Erythroblast (primary cell): ENCODE measurements at regions not wholly inside any gene's neighbourhood (a gene's known extent, or its start where the extent isn't known, plus 50 kb on each side); places are given as distances from the start of the nearest gene placed in this dataset.
"Not testable (repeated sequence)": the region's sequence is repeated elsewhere in the genome, so short reads cannot be mapped to it uniquely, and the experiment has no call there.

Experiments
- DNase-seq, 2 experiments: peaks; one replicate each; lab custom pipeline; 2025; lab: John Stamatoyannopoulos, UW
- GATA1 ChIP-seq: IDR thresholded peaks from 2 replicates; pipeline ENCODE4 v1.6.1; 2011; ENCODE audit warnings: low read depth, mild to moderate bottlenecking, control low read depth, low read length, moderate library complexity
- POLR2A ChIP-seq: IDR thresholded peaks from 2 replicates; pipeline ENCODE4 v1.6.1; 2011; ENCODE audit warnings: mild to moderate bottlenecking, low read length

DNA sequence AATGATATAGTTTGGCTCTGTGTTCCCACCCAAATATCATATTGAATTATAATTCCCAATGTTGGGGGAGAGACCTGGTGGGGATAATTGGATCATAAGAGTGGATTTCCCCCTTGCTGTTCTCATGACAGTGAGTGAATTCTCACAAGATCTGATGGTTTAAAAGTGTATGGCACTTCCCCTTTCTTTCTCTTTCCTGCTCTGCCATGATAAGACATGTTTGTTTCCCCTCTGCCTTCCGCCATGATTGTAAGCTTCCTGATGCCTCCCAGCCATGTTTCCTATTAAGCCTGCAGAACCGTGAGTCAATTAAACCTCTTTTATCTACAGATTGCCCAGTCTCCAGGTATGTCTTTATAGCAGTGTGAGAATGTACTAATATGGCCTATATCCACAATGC, 126.7 kb upstream of the GMNC start:
- DNase-seq, result no peak

DNA sequence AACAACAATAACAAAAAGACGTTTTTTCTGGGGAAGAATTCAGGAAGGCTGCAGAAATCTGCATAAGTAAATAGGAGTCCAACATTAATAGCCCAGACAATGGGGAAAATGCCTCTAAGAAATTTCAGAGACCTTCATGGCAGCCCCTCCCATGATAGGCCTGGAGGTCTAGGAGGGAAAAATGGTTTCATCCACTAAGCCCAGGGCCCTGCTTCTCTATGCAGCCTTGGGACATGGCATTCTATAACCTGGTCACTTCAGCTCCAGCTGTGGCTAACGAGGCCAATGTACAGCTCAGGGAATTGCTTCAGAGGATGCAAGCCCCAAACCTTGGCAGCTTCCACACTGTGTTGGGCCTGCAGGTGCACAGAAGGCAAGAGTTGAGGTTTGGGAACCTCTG, 125.6 kb upstream of the GMNC start:
- TF ChIP-seq GATA1 (no peak), POLR2A (no peak)
- DNase-seq, result no peak

More for the DNA sequence above, 126.7 kb upstream of the GMNC start:
- TF ChIP-seq GATA1, result no peak
- no peak for TF ChIP-seq POLR2A

DNA sequence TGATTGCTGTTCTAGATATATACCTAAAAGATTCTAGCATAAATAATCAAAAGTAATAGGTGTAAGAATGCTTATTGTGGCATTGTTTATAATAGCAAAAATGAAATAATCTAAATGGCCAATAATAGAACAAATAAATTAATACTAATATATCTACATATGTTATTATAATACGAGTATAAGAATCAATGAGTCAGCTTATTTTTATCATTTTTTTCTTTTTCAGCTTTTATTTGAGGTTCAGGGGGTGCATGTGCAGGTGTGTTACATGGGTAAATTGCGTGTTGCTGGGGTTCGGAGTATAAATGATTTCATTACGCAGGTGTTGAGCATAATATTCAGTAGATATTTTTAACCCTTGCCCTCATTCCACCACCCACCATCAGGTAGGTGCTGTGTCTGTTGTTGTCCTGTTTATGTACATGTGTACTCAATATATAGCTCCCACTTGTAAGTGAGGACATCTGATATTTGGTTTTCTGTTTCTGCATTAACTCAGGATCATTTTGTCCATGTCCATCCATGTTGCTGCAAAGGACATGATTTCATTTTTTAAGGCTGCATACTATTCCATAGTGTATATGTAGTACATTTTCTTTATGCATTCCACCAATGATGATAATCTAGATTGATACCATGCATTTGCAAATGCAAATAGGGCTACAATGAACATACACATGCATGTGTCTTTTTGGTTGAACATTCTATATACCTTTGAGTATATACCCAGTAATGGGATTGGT, 122.2 kb upstream of the GMNC start:
- TF ChIP-seq POLR2A (no peak), GATA1 (no peak)
- DNase-seq, result no peak

DNA sequence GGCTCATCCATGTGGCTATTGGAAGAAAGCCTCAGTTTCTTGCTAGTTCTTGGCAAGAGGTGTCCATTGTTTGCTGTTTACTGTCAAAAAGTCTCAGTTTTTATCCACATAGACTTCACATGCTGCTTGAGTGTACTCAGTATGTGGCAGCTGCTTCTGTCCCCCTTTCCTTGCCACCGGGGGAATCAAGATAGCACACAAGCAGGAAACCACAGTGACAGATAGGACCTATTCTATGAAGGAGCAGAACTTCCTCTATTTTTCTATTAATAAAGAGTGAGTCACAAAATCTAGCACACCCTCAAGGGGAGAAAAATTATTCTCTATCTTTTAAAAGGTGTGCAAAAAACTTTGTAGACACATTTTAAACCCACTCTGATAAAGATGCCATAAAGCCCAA, 121.4 kb upstream of the GMNC start:
- DNase-seq, result peak; percentile 2 to 31
- TF ChIP-seq POLR2A, result no peak
- no peak for TF ChIP-seq GATA1

DNA sequence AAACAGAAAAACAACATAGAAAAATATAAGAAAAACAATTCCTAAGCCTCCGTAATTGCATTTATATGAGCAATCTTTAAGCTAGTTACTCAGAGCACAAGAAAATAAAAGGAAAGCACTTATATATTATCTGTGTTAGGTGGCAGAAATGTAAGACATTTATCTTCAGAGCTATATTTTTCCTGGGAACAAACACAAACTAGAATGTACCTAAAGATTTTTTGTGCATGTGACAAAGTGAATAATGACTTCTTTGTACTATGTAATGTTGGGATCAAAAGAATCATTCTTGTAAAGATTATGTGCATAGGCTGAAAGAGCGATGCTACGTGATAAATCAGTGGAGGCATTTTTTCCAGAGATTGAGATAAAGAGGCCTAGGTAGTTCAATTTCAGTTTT, 111.3 kb upstream of the GMNC start:
- TF ChIP-seq GATA1, result no peak
- no peak for TF ChIP-seq POLR2A
- no peak for DNase-seq

DNA sequence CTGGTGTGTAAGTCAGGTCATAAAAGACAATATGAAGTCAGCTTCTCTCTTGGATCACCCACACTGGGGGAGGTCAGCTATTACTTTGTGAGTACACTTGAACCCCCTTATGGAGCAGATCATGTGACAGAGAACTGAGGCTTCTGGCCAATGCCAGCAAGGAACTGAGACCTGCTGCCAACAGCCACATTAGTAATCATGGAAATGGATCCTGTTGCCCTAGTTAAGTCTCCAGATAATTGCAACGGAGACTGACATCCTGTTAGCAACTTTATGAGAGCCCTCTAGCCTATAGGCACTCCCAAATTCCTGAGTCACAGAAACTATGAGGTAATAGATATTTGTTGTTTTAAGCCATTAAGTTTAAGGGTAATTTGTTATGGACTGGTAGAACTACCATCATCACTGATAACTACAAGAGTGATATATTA, 110.4 kb upstream of the GMNC start:
- TF ChIP-seq POLR2A, result no peak
- no peak for TF ChIP-seq GATA1
- no peak for DNase-seq

DNA sequence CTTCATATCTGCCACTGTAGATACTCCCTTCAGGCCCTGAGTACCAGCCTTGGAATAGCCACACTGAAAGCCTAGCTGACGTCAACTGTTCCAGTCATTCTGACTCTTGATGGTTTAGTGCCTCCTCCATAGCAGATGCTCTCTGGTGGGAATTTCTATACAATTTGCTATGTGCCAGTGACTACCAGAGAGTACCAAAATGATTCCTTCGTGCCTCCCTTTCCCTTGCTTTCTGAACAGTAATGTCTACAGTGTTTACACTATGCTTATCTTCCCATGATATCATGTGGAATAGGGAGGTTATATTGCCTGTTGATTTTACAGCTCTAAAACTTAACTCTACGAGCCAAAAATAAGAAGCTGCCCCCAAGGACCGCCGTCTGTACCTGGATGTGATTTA, 109.7 kb upstream of the GMNC start:
- no peak for DNase-seq
- TF ChIP-seq POLR2A, result no peak
- TF ChIP-seq GATA1, result no peak

DNA sequence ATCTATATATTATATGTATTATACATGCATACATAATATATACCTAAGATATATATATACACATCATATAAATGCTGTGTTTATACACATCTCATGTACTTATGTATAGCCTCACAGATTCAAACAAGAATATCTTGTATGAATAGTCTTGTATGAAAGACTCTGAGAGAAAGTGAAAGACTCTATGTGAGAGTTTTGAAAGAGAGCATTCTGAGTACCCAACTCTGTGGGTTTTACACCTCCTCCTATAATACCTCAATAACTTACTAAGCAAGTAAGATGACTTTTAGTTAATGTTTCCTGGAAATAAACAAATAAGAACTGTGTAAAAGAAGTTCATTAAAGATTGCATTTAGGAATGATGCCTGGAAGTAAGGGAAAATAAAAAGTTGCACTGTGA, 108.1 kb upstream of the GMNC start:
- TF ChIP-seq GATA1, result no peak
- TF ChIP-seq POLR2A, result no peak
- DNase-seq, result no peak

DNA sequence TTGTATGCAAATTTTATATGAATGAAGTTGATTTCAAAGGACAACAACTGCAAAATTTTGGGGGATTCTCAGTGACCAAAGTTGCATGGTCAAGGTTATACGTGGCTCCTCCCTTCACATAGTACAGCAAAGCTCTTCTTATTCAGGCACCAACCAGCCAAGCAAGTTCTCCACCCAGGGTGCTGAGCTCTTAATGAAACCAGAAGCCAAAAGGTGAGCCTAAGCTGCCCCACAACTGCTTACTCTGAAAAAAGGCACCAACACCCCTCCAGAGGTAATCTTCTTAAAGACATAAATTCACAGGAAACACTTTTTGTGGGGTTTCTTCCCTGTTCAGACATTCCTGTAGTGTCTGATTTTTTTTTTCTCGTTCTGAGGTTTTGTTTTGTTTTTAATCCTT, 106.1 kb upstream of the GMNC start:
- no peak for DNase-seq
- TF ChIP-seq POLR2A (no peak), GATA1 (no peak)

DNA sequence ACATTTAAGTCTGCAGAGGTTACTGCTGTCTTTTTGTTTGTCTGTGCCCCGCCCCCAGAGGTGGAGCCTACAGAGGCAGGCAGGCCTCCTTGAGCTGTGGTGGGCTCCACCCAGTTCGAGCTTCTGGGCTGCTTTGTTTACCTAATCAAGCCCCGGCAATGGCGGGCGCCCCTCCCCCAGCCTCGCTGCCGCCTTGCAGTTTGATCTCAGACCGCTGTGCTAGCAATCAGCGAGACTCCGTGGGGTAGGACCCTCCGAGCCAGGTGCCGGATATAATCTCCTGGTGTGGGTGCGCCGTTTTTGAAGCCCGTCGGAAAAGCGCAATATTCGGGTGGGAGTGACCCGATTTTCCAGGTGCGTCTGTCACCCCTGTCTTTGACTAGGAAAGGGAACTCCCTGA, 102.4 kb upstream of the GMNC start:
- not testable (repeated sequence) for DNase-seq

DNA sequence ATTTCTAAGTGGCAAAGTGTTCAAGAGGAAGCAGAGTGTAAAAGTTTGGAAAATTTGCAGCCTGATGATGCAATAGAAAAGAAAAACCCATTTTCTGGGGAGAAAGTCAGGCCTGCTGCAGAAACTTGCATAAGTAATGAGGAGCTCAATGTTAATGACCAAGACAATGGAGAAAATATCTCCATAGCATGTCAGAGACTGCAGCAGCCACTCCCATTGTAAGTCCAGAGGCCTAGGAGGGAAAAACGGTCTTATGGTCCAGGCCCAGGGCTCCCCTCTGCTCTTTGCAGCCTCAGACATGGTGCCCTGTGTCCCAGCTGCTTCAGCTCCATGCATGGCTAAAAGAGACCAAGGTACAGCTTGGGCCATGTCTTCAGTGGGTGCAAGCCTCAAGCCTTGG, 96.6 kb upstream of the GMNC start:
- TF ChIP-seq GATA1, result no peak
- no peak for TF ChIP-seq POLR2A
- DNase-seq, result no peak

DNA sequence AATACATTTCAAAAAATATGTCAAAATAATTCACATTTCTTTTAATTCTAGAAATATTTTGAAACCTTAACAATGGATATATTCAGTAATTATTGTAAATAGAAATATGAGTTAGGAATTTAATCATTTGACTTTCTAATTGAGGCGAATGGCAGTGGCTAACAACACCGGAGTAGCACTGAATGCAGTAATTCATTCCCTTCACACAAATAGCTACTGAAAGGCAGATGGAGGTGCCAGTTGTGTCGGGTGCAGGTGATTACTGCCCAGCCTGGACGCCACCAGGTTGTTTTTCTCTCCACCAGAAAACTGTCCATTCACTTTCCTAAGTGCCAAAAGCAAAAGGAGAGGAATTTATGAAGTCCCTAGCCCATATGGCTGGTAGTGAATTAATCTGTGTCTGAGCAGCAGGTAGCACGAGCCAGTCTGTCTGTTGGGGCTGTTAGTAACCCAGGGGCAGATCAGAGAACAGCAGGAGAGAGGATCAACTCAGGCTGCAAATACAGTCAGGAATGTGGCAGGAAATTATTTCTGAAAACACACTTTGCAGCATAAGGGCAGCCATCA, 79.3 kb upstream of the GMNC start:
- no peak for DNase-seq
- TF ChIP-seq POLR2A (no peak), GATA1 (no peak)

DNA sequence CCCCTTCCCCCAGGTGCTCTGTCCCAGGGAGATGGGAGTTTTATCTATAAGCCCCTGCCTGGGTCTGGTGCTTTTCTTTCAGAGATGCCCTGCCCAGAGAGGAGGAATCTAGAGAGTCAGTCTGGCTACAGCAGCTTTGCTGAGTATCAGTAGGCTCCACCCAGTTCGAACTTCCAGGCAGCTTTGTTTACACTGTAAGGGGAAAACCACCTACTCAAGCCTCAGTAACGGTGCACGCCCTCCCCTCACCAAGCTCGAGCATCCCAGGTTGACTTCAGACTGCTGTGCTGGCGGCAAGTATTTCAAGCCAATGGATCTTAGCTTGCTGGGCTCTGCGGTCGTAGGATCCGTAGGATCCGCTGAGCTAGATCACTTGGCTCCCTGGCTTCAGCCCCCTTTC, 72.1 kb upstream of the GMNC start:
- DNase-seq, result not testable (repeated sequence)

DNA sequence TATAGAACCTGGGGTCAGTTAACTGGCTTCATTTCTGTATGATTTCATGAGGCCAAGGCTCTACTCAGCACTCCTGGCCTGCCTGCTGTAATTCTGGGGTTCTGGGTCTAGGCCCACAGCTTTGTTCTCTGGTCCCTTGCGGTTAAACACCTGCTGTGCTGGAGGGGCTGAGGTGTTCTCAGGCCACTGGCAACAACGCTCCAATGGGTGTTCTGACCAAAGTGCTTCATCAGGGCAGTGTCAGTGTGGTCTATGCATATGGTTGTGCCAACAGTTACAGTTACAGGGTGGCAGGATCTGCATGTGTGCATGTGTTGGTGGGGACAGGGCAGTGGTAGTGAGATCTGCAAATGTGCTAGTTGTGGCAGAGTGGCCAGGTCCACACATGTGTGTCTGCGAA, 64.1 kb upstream of the GMNC start:
- no peak for TF ChIP-seq POLR2A
- TF ChIP-seq GATA1, result no peak
- DNase-seq, result no peak

DNA sequence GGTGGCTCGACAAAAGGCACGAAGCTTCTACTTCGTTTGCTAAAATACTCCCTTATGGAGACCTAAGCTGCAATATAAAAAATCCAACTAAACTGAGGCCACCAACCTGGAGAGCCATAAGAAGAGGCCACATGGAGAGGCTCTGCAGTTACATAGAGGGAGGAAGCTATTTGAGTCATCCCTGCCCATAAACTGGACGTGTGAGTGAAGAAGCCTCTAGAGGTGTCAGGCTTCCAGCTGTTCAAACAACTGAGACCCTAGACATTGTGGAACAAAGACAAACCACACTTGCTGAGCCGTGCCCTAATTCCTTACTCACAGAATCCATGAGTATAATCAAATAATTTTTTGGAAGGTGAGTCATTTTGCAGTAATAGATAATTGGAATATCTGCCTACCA, 50.2 kb upstream of the GMNC start:
- TF ChIP-seq POLR2A, result no peak
- no peak for TF ChIP-seq GATA1
- DNase-seq, result no peak
